ES-I3 (cell line): ENCODE measurements at regions not wholly inside any gene's neighbourhood (a gene's known extent, or its start where the extent isn't known, plus 50 kb on each side); places are given as distances from the start of the nearest gene placed in this dataset.

Experiments
- H3K36me3 ChIP-seq: 2 replicates; pipeline ENCODE4 v1.6.1; 2013; ENCODE audit warnings: mild to moderate bottlenecking, low read length, control low read depth, moderate library complexity; ENCODE audit not compliant: insufficient read depth
- H3K4me1 ChIP-seq: 2 replicates; pipeline ENCODE4 v1.6.1; 2013; ENCODE audit warnings: mild to moderate bottlenecking, control low read depth, low read length; ENCODE audit not compliant: insufficient read depth
- H3K9ac ChIP-seq: 2 replicates; pipeline ENCODE4 v1.6.1; 2013; ENCODE audit warnings: low read depth, mild to moderate bottlenecking, low read length, moderate library complexity
- H3K9me3 ChIP-seq: 2 replicates; pipeline ENCODE4 v1.6.1; 2013; ENCODE audit warnings: mild to moderate bottlenecking, low read length, moderate library complexity; ENCODE audit not compliant: control insufficient read depth, insufficient read depth

DNA sequence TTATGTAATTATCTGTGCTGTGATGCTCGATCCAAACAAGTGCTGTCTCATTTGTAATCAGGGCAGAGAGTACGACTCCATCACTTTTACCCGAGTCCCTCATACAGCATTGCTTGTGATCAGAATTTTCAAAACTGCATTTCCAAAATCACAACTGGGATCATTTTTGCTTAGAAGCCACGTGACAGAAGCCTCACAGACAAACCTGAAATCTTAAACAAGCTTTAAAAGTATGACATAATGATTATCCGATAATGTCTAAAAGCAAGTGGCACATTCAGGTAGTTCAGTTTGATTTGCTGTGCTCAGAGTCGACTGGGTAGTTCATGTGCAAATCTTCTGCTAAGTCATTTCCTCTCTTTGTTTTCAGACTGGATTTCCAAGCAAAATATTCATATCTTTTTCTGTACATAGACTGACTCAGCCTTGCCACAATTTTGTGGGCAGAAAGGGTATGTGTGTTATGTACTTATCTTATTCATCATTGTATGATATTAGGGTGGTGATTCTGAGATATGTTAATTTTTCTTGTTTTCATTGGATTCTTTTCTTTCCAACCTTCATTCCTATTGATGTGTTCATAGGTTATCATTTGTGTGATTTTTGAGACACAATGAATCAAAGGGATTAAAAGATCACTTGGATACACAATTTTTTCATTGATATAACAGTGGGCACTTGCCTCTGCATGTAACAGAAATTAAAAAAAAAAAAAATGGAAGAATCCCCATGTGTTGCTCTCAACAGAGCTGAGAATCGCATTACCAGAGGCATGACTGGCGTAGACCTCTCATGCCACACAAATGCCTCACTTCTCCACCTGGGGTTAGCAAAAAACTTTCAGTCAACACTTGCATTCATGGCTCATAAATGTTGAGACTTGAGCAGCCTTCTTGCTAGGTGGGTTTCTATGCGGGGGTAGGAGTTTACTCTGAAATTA lies 355.7 kb downstream of the LTN1 start:
- Histone ChIP-seq H3K36me3 (no peaks in the 10 kb centered on the region), H3K4me1 (no peaks in the 10 kb centered on the region), H3K9me3 (no peaks in the 10 kb centered on the region), H3K9ac (no peak overlapping the region)

DNA sequence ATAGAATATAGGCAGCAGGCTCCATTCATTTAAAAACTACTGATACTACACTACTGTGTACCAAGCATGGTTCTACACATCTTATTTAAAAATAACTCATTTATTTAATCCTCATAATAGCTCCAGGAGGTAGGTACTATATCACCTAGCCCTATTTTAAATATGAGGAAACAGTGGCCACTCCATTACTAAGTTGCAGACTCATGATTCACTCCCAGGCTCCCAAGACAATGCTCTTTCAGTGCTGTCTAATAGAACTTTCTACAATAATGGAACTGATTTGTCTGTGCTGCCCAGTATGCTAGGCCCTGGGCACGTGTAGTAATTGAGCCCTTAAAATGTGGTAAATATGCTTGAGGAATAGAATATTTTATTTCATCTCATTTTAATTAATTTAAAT lies 357.1 kb downstream of the LTN1 start:
- H3K36me3 ChIP-seq, result no peaks in the 10 kb centered on the region
- no peaks in the 10 kb centered on the region for H3K9me3 ChIP-seq
- H3K4me1 ChIP-seq, result no peaks in the 10 kb centered on the region
- no peak overlapping the region for H3K9ac ChIP-seq

DNA sequence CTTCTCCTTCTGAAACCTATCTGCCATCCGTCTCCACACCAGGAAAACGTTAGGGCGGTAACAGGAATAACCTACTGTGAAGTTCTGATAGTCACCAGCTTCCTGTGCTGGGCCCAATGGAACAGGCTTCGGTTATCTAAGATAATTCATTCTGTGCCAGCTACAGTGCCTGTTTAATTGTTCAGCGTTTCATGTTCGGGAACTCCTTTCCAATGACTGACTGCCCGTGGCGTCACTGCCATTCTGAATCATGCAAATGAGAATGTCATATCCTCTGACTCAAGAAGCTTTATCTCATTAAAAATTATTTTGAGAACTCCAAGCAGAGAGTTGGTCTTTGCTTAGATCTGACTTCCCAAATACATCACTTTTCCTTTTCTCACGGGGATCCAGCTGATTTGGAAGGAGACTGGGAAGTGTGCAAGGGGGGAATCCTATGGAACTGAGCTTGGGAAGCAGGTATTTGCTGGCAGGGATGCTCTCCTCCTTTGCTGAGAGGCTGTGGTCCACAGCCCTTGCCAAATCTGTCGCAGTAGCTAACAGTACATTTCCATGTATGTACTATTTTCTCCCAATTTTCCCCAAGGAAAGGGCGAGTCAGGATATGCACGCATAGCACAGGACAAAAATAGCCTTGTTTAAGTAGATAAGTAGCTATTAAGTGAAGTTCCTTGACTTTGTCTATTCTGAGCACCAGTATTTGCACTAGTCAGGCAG lies 358.7 kb downstream of the LTN1 start:
- Histone ChIP-seq H3K4me1 (no peaks in the 10 kb centered on the region), H3K36me3 (no peaks in the 10 kb centered on the region), H3K9ac (no peak overlapping the region), H3K9me3 (no peaks in the 10 kb centered on the region)

- H3K4me1 ChIP-seq, result no peaks in the 10 kb centered on the region
- H3K9me3 ChIP-seq, result no peaks in the 10 kb centered on the region
- no peak overlapping the region for H3K9ac ChIP-seq
- no peaks in the 10 kb centered on the region for H3K36me3 ChIP-seq
Measured at GRCh38 chr21:28632755-28633408, 359.8 kb downstream of the LTN1 start.

- H3K9ac ChIP-seq, result no peak overlapping the region
- H3K36me3 ChIP-seq, result no peaks in the 10 kb centered on the region
- no peaks in the 10 kb centered on the region for H3K4me1 ChIP-seq
- no peaks in the 10 kb centered on the region for H3K9me3 ChIP-seq
Measured at GRCh38 chr21:28627691-28628090, 365.0 kb downstream of the LTN1 start.

- no peaks in the 10 kb centered on the region for H3K4me1 ChIP-seq
- no peaks in the 10 kb centered on the region for H3K36me3 ChIP-seq
- no peak overlapping the region for H3K9ac ChIP-seq
- H3K9me3 ChIP-seq, result no peaks in the 10 kb centered on the region
Measured at GRCh38 chr21:28627261-28627660, 365.4 kb downstream of the LTN1 start.

DNA sequence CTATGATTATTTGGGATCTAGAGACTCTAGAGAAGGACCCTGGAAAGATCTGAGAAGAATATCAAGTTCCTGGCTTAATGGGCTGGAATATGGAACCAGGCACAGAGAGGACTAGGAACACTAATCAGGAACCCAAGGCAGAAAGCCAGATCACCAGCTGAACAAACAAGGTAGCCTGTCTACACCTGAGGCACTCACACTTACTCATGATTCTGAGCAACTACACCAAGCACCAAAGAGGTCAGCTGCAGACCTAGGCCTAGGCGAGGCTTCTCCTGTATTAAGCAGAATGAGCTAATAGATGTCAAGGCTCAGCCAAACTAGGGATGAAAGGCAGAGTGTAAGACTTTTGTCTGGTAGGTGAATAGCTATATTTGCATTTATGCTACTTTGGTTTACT lies 368.1 kb downstream of the LTN1 start:
- H3K9ac ChIP-seq, result no peak overlapping the region
- H3K36me3 ChIP-seq, result no peaks in the 10 kb centered on the region
- no peaks in the 10 kb centered on the region for H3K4me1 ChIP-seq
- no peaks in the 10 kb centered on the region for H3K9me3 ChIP-seq

GRCh38 chr21:28617300-28617699 lies 375.4 kb downstream of the LTN1 start:
- Histone ChIP-seq H3K9ac (no peak overlapping the region), H3K9me3 (no peaks in the 10 kb centered on the region), H3K4me1 (no peaks in the 10 kb centered on the region), H3K36me3 (no peaks in the 10 kb centered on the region)

- Histone ChIP-seq H3K36me3 (no peaks in the 10 kb centered on the region), H3K4me1 (no peaks in the 10 kb centered on the region), H3K9ac (no peak overlapping the region), H3K9me3 (no peaks in the 10 kb centered on the region)
Measured at GRCh38 chr21:28615276-28615675, 377.4 kb downstream of the LTN1 start.

- Histone ChIP-seq H3K9ac (no peak overlapping the region), H3K36me3 (no peaks in the 10 kb centered on the region)
Measured at GRCh38 chr21:28614791-28615190, 377.9 kb downstream of the LTN1 start.

GRCh38 chr21:28608646-28609045 lies 384.0 kb downstream of the LTN1 start:
- Histone ChIP-seq H3K36me3 (no peaks in the 10 kb centered on the region), H3K9ac (no peak overlapping the region), H3K4me1 (no peaks in the 10 kb centered on the region), H3K9me3 (no peaks in the 10 kb centered on the region)

More at GRCh38 chr21:28614791-28615190, 377.9 kb downstream of the LTN1 start:
- no peaks in the 10 kb centered on the region for H3K4me1 ChIP-seq
- H3K9me3 ChIP-seq, result no peaks in the 10 kb centered on the region

DNA sequence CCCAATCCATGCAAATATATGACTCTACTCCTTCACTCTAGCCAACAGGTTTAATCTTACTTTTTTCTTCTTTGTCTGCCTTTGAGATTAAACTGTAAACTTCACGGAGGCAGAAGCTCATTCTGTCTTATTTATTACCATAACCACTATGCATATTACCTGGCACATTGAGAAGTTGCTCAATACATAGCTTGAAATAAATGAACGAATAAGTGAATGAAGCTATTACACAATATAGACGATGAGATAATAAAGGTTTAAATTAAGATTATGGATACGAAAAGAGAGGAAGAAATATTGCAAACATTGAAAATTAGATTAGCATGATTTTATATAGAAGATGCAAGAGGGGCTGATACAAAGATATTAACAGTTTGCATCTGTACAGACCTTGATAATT lies 385.1 kb downstream of the LTN1 start:
- Histone ChIP-seq H3K9me3 (no peaks in the 10 kb centered on the region), H3K36me3 (no peaks in the 10 kb centered on the region), H3K9ac (no peak overlapping the region), H3K4me1 (no peaks in the 10 kb centered on the region)

DNA sequence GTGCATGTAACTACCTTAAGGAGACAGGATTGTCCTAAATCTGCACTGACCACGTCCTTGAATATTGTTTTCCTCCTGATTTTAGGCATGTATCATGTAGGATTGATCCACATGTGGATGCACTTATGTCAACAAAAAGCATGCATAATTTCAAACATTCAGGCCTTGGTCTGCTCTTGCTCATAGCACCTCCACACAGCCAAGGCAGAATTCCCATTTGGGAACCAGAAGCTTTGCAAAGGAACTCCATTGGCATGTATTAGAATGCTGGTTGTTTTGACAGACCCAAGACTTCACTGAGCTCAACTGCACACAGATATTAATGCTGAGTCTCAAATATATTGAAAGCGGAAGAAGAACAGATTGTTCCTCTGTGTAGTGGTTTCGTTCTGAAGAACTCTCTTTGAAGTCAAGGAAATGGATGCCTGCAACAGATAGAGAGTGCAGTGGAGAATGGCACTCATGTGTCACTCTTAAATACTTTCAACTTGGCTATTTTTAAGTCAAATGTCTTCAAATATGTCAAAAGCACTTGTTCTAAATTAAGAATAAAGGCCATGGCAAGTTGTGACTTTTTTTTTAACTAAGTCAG lies 387.6 kb downstream of the LTN1 start:
- H3K9me3 ChIP-seq, result peaks cover 5% of the 10 kb centered on the region; the same call in 1 of the 2 replicates
- no peaks in the 10 kb centered on the region for H3K4me1 ChIP-seq
- H3K36me3 ChIP-seq, result no peaks in the 10 kb centered on the region
- no peak overlapping the region for H3K9ac ChIP-seq

- Histone ChIP-seq H3K9me3 (peaks cover 10% of the 10 kb centered on the region; the same call in 1 of the 2 replicates), H3K4me1 (no peaks in the 10 kb centered on the region), H3K36me3 (no peaks in the 10 kb centered on the region), H3K9ac (no peak overlapping the region)
Measured at GRCh38 chr21:28602546-28602945, 390.1 kb downstream of the LTN1 start.
